GM12891 (cell line): ENCODE measurements at regions not wholly inside any gene's neighbourhood (a gene's known extent, or its start where the extent isn't known, plus 50 kb on each side); places are given as distances from the start of the nearest gene placed in this dataset.

Source experiments
- POLR2A ChIP-seq: IDR thresholded peaks from 2 replicates; pipeline ENCODE4 v1.6.1; 2011; ENCODE audit warnings: low read depth, low read length, control low read depth
- POLR2AphosphoS5 ChIP-seq: IDR thresholded peaks from 2 replicates; pipeline ENCODE4 v1.6.1; 2011; ENCODE audit warnings: low read depth, low read length, control low read depth
- POU2F2 ChIP-seq: IDR thresholded peaks from 2 replicates; pipeline ENCODE4 v1.6.1; 2011; ENCODE audit warnings: low read depth, mild to moderate bottlenecking, control low read depth, low read length, moderate library complexity
- SPI1 ChIP-seq: IDR thresholded peaks from 2 replicates; pipeline ENCODE4 v1.6.1; 2011; ENCODE audit warnings: low read depth, low read length, control low read depth
- TAF1 ChIP-seq: IDR thresholded peaks from 2 replicates; pipeline ENCODE4 v1.6.1; 2011; ENCODE audit warnings: low read depth, low read length, control low read depth

DNA sequence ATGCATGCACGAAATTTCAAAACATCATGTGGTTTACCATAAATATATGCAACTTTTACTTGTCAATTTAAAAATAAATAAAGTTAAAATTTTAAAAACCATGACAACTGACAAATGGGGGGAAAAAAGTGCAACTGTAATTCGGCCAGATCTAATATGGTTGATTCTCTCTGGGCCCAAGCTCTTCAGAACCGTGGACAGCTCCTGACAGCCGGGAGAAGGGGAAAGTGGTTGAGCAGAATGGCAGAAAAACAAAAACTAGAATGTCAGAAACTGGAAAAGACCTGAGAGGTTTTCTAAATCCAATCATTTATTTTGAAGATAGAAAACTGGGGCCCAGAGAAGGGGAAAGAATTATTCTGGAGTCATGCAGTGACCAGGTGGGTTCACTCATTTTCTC lies 126.6 kb downstream of the TMEM132E start:
- TF ChIP-seq POLR2A (no peak), POLR2AphosphoS5 (no peak), TAF1 (no peak), POU2F2 (no peak), SPI1 (no peak)
